ENCODE measurements at regions not wholly inside any gene's neighbourhood (a gene's known extent, or its start where the extent isn't known, plus 50 kb on each side); places are given as distances from the start of the nearest gene placed in this dataset.

- Histone ChIP-seq H3K27ac (replicated peaks) (no peak overlapping the region), H3K27me3 (ENCODE audit: insufficient read depth, poor library complexity, severe bottlenecking) (peaks cover 23% of the 10 kb centered on the region), H3K4me3 (replicated peaks; ENCODE audit: insufficient read depth, low read length) (no peak overlapping the region)
- no peak for TF ChIP-seq REST (IDR thresholded peaks at IDR 0.05; ENCODE audit: insufficient replicate concordance, low read depth)
- no peak for TF ChIP-seq SPI1 (IDR thresholded peaks at IDR 0.05; ENCODE audit: borderline replicate concordance, low read depth)
- TF ChIP-seq CTCF (IDR thresholded peaks at IDR 0.05; ENCODE audit: insufficient read depth, low read length), result no peak
- TF ChIP-seq GABPA (IDR thresholded peaks at IDR 0.05; ENCODE audit: low read depth), result no peak
- TF ChIP-seq POLR2AphosphoS5 (IDR thresholded peaks at IDR 0.05; ENCODE audit: low read depth), result no peak
- DNase-seq (ENCODE audit: low read depth in 1 of 2, low spot score in 1 of 2), result no peak
Observed at GRCh38 chr13:27847669-27848068, 55.4 kb downstream of the GSX1 start.

GRCh38 chr13:27851096-27851850 is 59.0 kb downstream of the GSX1 start:
- H3K27me3 ChIP-seq (ENCODE audit: insufficient read depth, poor library complexity, severe bottlenecking), result peaks cover 27% of the 10 kb centered on the region
- peak in 1 of 2 experiments; percentile 21 for DNase-seq (ENCODE audit: low read depth in 1 of 2, low spot score in 1 of 2)
- no peak for TF ChIP-seq SPI1 (IDR thresholded peaks at IDR 0.05; ENCODE audit: borderline replicate concordance, low read depth)
- TF ChIP-seq GABPA (IDR thresholded peaks at IDR 0.05; ENCODE audit: low read depth), result no peak
- no peak for TF ChIP-seq CTCF (IDR thresholded peaks at IDR 0.05; ENCODE audit: insufficient read depth, low read length)
- no peak for TF ChIP-seq REST (IDR thresholded peaks at IDR 0.05; ENCODE audit: insufficient replicate concordance, low read depth)
- TF ChIP-seq POLR2AphosphoS5 (IDR thresholded peaks at IDR 0.05; ENCODE audit: low read depth), result no peak
- no peak overlapping the region for H3K4me3 ChIP-seq (replicated peaks; ENCODE audit: insufficient read depth, low read length)
- H3K27ac ChIP-seq (replicated peaks), result no peak overlapping the region

GRCh38 chr13:27852491-27852890 is 60.2 kb downstream of the GSX1 start:
- no peak for TF ChIP-seq SPI1 (IDR thresholded peaks at IDR 0.05; ENCODE audit: borderline replicate concordance, low read depth)
- TF ChIP-seq CTCF (IDR thresholded peaks at IDR 0.05; ENCODE audit: insufficient read depth, low read length), result no peak
- no peak for TF ChIP-seq GABPA (IDR thresholded peaks at IDR 0.05; ENCODE audit: low read depth)
- TF ChIP-seq REST (IDR thresholded peaks at IDR 0.05; ENCODE audit: insufficient replicate concordance, low read depth), result no peak
- no peak for TF ChIP-seq POLR2AphosphoS5 (IDR thresholded peaks at IDR 0.05; ENCODE audit: low read depth)
- no peak overlapping the region for H3K4me3 ChIP-seq (replicated peaks; ENCODE audit: insufficient read depth, low read length)
- no peak overlapping the region for H3K27ac ChIP-seq (replicated peaks)
- peaks cover 24% of the 10 kb centered on the region for H3K27me3 ChIP-seq (ENCODE audit: insufficient read depth, poor library complexity, severe bottlenecking)
- DNase-seq (ENCODE audit: low read depth in 1 of 2, low spot score in 1 of 2), result no peak
